GM20431 (cell line): ENCODE measurements at regions not wholly inside any gene's neighbourhood (a gene's known extent, or its start where the extent isn't known, plus 50 kb on each side); places are given as distances from the start of the nearest gene placed in this dataset.

Experiments
- in situ Hi-C: fragments of 300-500 bp; cut with MseI, MboI; formaldehyde crosslinking; loops from one replicate; pipeline ENCODE4 v1.15.0; 2020; ENCODE audit warnings: low sequenced_read_pairs; ENCODE audit not compliant: unreplicated experiment

DNA sequence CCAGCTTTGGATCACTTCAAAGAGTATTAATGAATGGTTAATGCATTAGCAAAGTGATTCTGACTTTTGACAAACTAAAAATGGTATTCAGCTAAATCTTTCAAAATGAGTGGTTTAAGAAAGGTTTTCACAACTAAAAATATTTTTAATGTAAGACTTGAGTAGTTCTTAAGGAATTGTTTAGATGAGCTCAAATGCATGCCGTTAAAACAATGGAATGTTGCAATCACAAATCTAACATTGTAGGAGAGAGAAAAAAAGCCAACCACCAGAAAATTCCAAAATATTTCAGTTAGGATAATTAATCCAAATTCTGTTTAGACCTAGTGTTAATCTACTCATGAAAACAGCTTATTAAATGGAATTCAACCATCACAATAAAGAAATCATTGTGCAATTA is 1044.8 kb upstream of the SLC10A2 start:
- in situ Hi-C loops, result no loop called here

DNA sequence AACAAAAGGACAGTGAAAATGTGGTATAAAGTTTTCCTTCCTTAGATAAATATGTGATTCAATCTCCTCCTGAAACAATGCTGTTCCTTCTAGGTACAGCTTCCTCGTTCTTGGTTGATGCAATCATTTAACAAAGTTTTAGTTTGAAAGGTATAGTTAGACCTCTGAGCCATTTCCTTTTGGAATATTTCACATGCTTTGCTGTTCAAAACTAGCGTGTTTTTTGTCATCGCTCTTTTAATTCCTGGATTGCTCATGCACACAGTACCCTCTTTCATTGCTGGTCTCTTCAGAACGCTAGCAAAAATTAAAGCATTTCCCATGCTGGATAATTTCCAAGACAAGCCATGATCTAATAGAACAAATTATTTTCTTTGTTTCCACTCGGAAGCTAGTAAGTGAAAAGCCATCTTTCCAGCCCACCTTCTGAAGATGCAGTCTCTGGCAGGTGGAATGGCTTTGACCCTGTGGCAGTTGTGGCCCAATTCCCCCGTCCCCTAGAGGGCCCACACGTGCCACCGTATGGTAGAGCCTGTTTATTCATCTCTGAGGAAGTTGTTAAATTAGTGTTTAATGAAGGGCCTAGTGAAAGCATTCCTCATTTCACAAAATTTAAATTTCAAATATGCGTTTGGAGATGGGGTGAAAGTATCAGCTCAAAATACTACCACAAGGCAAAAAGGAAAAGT is 1040.6 kb upstream of the SLC10A2 start:
- in situ Hi-C loops, result no loop called here

DNA sequence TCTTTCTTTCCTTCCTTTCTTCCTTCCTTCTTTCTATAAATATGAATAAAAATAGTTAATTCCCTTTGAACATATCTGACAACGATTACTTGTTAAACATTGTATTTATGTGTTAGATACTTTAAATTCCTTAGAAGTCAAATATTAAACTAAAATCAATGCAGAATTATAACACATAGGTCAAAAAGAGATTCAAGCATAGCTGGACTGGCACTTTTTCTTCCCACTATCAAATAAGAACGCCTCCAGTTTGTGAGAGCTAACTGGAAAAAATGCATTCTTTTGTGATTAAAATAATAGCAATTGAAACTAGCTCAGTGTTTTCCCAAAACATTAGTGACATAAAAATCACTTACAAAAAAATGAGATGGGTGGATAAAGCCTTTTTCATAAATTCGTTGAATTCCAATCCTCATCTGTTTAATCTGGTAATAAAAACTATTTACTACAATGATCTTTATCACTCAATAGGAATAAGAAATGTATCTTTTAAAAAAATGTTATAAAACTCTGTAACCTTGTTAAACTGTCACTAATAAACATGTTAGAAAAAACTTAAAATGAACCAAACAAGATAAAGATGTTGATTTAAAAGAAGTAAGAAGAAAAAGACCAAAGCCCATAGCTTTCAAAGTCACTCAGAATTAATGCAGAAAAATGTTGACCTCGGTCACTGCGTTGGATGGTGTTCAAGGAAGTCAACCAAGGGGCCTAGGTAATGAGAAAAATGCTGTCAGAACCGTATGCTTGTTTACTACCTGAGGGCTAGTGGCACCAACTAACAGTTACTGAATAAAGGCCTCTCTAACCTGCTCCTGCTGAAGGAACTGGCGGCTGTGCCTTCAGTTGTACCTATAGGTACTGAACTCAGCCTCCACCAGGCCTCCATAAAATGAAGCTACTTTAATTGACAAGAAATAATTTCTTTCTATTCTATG is 1039.5 kb upstream of the SLC10A2 start:
- in situ Hi-C loops, result no loop called here

DNA sequence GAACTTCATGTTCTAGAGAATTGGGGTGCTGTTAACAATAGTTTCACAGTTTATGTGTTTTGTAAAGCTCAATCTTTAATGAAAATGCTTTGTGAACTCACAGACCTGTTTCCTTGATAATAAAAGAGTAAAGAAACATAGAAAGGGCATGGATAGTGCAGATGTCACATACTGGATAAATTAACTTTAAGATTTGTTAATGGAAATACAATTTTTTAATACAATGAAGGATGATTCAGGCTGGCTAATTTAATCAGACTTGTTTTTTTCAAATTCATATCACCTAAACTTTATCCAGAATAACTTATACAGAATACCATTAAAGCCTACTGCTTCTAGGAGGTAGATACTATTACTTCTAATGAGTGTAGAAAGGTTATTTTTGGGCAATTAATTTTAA is 1033.5 kb upstream of the SLC10A2 start:
- in situ Hi-C loops, result no loop called here

DNA sequence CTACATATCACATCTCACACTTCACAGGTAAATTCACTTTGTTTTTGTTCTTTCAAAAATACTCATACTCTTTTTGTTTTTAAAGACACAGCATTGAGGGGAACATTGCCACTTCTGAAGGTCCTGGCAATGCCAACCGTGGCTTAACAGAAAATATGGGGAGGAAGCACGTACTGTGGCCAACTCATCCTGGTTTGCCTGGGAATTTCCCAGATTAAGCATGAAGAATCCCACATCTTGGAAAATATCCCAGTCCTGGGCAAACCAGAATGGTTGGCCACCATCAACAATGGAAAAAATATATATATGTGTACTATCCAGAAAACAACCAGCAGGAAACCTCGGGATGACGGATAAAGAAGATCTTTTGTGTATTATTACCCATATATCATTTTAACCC is 1032.2 kb upstream of the SLC10A2 start:
- in situ Hi-C loops, result no loop called here

DNA sequence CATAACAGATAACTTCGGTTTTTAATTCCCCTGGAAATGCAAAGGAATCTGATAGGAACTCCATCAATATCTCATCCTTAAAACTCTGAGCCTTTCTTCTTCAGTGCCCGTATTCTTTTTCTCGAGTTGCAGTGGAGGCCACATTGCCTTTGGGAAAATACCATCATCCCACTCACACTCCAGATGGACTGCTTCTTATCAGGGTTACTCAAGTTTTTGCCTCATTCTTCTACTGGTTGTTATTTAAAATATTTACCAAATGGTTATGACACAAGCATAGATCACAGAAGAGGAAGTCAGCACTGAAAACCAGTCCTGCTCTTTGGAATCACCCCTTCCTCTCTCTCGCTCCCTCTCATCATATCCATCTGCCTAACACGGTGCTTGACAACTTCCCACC is 1020.5 kb upstream of the SLC10A2 start:
- in situ Hi-C loops, result no loop called here

DNA sequence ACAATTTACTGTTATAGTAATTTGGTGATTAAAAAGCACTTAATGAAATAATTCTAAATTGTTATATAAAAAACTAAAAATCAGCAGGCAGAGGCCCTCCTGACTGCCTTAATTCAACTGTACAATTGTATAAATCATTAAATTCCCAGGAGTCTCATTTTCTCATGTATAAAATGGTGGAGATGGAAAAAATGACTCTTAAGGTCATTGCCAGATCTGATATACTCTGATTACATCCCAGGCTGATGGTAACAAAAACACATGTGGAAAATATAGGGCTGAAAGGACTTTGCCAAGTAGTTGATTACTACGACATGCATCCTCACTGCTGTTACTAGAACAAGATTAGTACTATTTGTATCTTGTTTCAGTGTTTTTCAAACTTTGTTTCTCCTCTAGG is 1020.0 kb upstream of the SLC10A2 start:
- in situ Hi-C loops, result no loop called here

DNA sequence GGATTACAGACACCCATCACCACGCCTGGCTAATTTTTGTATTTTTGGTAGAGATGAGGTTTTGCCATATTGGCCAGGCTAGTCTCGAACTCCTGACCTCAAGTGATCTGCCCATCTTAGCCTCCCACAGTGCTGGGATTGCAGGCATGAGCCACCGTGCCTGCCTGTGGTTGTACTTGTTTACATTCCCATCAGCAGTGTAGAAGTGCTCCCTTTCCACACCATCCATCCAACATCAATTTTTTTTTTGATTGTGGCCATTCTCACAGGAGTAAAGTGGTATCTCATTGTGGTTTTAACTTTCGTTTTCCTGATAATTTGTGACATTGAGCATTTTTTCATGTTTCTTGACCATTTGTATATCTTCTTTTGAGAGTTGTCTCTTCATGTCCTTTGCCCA is 1019.4 kb upstream of the SLC10A2 start:
- in situ Hi-C loops, result no loop called here

DNA sequence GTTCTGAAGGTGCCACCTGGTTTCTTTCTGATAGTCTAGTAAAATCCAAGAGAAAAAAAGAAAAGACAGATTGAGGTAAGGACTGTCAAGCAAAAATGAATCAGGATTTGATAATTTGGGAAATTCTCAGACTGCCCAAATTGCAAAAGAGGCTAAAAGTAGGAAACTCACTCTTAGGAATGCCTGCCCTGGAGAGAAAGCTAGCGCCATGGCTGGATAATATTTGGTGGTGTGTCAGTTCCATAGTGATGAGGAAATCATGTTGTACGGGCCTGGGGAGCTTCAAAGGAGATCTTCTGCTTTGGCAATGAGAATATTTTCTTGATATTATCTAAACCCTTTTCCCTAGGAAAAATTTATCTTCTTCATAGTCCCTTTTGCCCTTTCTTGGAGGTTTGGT is 1008.1 kb upstream of the SLC10A2 start:
- in situ Hi-C loops, result no loop called here

DNA sequence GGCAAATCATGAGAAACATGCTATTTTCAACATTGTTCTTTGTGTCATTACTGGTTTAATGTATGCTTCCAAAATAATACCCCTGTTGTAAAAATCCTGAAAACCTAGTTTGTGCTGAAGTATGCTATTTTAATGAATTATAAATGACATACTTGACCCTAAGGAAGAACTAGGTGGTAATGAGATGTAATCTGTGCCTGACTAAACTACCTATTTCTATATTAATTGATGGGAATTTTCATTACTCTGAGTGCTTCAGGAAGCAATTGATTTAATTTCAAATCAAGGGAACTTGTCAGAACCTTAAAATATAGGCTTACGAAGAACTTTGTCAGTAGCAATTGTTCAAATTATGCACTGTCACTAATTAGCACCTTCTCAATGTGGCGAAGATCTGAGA is 1005.6 kb upstream of the SLC10A2 start:
- in situ Hi-C loops, result no loop called here

DNA sequence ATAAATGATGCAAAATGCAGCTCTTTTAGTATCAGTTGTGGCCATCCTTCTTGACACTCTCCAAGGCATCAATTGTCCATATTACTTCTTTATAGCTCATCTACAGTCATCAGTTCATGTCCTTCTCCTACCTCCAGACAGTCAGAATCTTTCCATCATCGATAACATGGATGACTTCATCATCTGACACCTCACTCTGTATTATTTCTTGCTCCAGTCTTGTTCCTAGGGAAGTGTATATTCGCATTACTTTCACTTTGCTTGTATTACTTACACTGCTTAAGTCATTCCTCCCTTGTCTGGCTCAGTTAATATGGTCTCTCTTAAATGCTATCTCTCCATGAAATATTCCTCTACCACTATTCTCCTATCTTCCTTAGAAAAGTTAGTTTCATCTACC is 999.1 kb upstream of the SLC10A2 start:
- in situ Hi-C loops, result no loop called here

DNA sequence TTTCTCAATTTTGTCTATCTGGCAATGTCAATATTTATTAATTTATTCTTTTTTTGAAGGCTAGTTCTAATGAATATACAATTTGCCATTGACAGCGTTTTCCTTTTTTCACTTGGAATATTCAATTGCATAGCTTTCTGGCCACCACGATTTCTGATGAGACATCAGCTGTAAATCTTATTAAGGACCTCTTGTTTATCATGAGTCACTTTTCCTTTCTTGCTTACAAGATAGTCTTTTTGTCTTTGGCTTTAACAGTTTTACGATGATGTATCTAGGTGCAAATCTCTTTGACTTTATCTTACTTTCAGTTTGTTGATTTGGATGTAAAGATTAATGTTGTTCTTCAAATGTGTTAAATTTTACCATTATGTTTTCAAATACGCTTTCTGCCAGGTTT is 991.6 kb upstream of the SLC10A2 start:
- in situ Hi-C loops, result no loop called here

DNA sequence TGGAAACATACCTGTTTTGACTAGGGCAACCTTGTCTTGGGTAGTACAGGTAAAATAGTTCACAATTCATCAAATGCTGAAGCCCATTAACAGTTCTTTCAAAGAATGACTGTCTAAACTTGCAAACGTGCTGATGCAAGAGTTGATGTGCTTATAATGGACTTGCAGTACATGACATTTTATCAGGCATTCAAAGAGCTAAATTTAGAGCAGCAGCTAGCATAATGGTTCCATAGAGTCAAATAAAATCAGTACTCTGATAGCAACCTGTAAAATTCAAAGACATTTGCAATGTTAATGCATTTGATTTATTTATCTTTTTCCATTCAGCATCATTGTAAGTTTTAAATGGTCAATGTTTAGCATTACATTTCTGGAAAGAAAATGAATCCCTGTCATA is 979.7 kb upstream of the SLC10A2 start:
- in situ Hi-C loops, result no loop called here

DNA sequence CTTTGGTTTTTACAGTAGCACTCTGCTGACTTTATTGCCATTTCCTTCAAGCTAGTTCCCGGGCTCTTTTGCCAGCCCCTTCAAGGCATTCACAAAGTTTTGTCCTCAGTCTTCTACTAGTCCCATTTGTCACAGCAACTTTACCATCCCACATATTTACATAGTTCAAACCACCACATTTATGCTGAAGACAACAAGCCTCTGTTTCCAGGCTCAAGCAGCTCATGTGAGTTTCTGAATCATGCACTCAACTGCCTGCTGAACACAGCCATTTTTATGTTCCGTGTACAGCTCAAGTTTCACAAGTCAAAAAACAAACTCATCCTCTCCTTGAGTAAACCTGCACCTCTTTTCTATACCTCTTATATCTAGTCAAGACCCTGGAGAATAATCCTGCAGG is 977.0 kb upstream of the SLC10A2 start:
- in situ Hi-C loops, result no loop called here

DNA sequence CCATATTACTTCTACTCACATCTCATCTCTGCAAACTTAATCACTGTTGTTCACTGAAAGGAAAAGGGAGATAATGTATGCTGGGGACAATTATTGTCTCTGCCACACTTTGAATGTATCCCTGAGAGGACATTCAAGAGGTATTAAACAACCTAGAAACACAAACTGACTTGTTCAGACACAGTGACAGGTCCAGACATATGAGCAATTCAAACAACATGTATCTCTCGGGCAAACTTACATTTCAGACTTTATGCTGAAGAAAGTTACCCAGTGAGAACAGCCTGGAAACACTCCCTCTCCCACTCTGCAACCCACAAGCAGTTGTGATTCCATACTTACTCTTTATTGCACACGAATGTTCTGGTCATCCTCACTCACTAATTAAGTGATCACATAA is 968.7 kb upstream of the SLC10A2 start:
- in situ Hi-C loops, result no loop called here

DNA sequence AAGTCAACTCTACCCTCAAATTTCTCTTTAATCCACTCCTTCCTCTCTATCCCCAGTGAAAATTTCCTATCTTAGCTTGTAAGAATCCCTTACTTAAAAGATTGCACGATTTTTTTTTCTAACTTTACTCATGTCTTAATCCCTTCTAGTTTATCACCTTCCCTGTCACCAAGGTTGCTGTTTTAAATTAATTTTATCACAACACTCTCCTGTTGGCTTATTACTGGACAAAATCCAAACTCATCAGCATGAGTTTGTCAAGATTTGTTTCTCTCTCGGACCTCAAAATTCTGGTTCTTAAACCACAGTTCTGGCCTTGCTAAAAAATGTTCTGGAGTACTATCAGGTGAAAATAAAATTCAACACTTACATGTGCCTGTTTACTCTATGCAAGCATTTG is 959.1 kb upstream of the SLC10A2 start:
- in situ Hi-C loops, result no loop called here

DNA sequence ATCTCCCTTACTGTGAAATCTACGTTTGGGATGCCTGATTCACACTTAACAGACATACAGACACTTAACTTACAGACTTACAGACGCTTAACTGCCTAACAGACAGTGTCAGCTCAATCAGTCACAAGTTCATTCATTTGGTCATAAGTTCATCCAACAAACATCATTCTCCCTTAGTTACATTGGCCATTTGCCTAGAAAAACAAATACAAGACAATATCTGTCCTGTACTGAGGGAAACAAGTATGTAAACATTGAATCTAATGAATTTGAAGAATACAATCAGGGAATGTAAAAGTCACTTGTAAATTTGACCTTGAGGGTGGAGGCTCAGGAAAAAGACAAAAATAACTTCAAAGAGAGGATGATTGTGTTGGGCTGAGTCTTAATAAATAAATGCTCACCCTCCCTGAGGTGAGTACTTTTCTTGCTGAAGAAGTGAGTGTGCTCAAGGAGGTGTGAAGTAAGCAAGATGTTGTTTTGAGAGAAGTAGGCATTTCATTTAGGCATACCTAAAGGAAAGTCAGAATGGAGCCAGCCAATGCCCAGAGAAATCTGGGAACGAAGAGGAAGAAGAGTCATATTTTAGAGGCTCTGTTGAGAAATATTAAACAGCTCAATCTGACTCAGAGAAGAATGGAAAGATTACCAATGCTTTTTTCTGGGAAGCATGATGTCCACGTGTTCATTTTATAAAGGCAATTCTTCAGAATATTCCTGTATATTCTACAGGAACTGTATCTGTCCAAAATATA is 958.4 kb upstream of the SLC10A2 start:
- in situ Hi-C loops, result no loop called here

DNA sequence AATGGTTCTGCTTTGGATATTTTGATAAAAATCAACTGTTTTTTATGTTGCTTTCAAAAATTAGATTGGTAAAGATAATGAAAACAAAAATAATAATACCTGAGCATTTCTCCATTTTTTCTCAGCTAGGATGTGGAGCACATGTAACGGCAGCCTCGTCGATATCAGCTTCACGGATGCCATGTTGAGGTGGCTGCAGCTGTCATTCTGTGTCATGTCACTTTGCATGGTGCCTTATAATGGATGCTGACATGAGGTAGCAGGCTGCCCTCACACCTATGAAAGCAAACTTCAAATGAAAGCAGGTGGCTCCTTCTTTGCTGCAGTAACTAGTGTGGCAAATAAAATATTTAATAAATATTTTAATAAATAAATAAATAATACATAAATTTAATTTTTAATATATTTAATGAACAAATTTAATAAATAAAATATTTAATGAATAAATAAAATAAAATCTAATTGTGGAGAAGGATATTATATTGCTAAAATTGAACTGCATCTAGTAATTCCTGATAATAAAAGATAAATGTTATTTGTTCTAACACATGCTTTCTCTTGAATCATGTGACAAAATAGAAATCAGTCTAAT is 955.7 kb upstream of the SLC10A2 start:
- in situ Hi-C loops, result no loop called here

DNA sequence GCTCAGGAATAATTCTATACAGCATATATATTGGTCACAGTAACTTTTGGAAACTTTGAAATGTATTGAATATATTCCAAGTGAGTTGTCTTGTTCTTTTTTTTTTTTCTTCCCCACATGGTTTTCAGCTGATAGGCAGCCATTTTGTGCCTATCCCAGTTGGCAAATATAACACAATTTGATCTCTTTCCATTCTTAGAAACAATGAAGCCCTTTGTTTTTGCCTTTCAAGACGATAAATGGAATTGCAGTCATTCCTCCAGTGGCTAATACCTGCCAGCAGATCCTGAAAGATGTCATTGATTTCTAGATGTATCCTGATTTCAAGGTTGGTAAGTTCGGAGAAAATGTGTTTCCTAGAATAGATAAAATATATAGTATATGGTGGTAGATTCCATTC is 951.1 kb upstream of the SLC10A2 start:
- in situ Hi-C loops, result no loop called here

DNA sequence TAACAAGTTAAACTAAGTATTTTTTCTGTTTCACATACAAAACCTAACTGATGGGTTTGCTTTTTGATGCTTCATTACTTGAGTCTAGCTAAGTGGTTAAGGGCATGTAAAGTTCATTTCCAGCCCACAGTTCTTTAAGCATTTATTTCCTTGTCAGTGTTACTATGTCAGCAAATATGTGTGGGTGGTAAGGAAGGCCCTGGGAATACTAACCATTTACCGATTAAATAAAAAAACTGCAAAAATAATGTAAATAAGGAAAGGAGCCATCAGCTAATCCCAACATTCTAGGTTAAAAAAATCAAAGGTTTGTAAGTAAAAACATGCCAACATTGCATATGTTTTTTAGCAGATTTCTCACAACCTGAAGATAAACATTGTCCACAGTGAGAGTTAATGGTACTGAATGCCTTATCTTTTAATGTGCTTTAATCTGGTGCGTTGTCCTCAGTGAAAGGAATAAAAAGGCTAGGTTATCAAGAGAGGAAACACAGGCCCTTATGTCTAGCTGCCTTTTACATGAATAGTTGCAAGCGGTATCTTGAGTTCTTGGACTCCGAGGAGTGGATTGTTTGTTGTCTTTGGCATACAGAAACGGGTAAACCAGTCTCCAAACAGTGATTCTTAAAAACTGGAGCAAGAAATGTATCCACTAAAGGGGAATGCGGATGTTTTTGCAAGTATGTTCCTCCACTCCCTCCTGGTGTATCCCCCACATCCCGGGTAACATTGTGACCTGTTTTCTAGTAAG is 949.6 kb upstream of the SLC10A2 start:
- in situ Hi-C loops, result no loop called here
